ENCODE measurements at regions not wholly inside any gene's neighbourhood (a gene's known extent, or its start where the extent isn't known, plus 50 kb on each side); places are given as distances from the start of the nearest gene placed in this dataset.
"Not testable (repeated sequence)": the region's sequence is repeated elsewhere in the genome, so short reads cannot be mapped to it uniquely, and the experiment has no call there.

- DNase-seq (ENCODE audit: low read depth), result no peak
Observed at GRCh38 chr7:126005064-126005463, 1075.4 kb upstream of the POT1 start.

GRCh38 chr7:126001349-126001748, 1071.7 kb upstream of the POT1 start:
- DNase-seq (ENCODE audit: low read depth), result no peak

- DNase-seq (ENCODE audit: low read depth), result no peak
Observed at GRCh38 chr7:125984795-125985194, 1055.2 kb upstream of the POT1 start.

GRCh38 chr7:125971656-125972055, 1042.0 kb upstream of the POT1 start:
- no peak for DNase-seq (ENCODE audit: low read depth)

- no peak for DNase-seq (ENCODE audit: low read depth)
Observed at GRCh38 chr7:125966278-125967048, 1036.8 kb upstream of the POT1 start.

GRCh38 chr7:125934955-125935354, 1005.3 kb upstream of the POT1 start:
- no peak for DNase-seq (ENCODE audit: low read depth)

GRCh38 chr7:125934539-125934938, 1004.9 kb upstream of the POT1 start:
- DNase-seq (ENCODE audit: low read depth), result no peak

GRCh38 chr7:125930848-125931247, 1001.2 kb upstream of the POT1 start:
- no peak for DNase-seq (ENCODE audit: low read depth)

GRCh38 chr7:125927556-125927955, 997.9 kb upstream of the POT1 start:
- no peak for DNase-seq (ENCODE audit: low read depth)

- no peak for DNase-seq (ENCODE audit: low read depth)
Observed at GRCh38 chr7:125926621-125927020, 997.0 kb upstream of the POT1 start.

GRCh38 chr7:125924037-125924436, 994.4 kb upstream of the POT1 start:
- no peak for DNase-seq (ENCODE audit: low read depth)

GRCh38 chr7:125915381-125915948, 985.8 kb upstream of the POT1 start:
- not testable (repeated sequence) for DNase-seq (ENCODE audit: low read depth)

GRCh38 chr7:125908711-125909110, 979.1 kb upstream of the POT1 start:
- no peak for DNase-seq (ENCODE audit: low read depth)

GRCh38 chr7:125899577-125899976, 970.0 kb upstream of the POT1 start:
- no peak for DNase-seq (ENCODE audit: low read depth)

- DNase-seq (ENCODE audit: low read depth), result no peak
Observed at GRCh38 chr7:125892434-125892833, 962.8 kb upstream of the POT1 start.

- DNase-seq (ENCODE audit: low read depth), result peak; percentile 2
Observed at GRCh38 chr7:125878988-125879387, 949.4 kb upstream of the POT1 start.

- no peak for DNase-seq (ENCODE audit: low read depth)
Observed at GRCh38 chr7:125878235-125878956, 948.8 kb upstream of the POT1 start.

- no peak for DNase-seq (ENCODE audit: low read depth)
Observed at GRCh38 chr7:125877246-125877645, 947.6 kb upstream of the POT1 start.

- no peak for DNase-seq (ENCODE audit: low read depth)
Observed at GRCh38 chr7:125876431-125876830, 946.8 kb upstream of the POT1 start.

- no peak for DNase-seq (ENCODE audit: low read depth)
Observed at GRCh38 chr7:125871431-125871830, 941.8 kb upstream of the POT1 start.

- peak; percentile 6 for DNase-seq (ENCODE audit: low read depth)
Observed at GRCh38 chr7:125857606-125858005, 928.0 kb upstream of the POT1 start.

- no peak for DNase-seq (ENCODE audit: low read depth)
Observed at GRCh38 chr7:125848157-125848556, 918.5 kb upstream of the POT1 start.

- no peak for DNase-seq (ENCODE audit: low read depth)
Observed at GRCh38 chr7:125847692-125848091, 918.1 kb upstream of the POT1 start.
